GM12878 (cell line): ENCODE measurements at regions not wholly inside any gene's neighbourhood (a gene's known extent, or its start where the extent isn't known, plus 50 kb on each side); places are given as distances from the start of the nearest gene placed in this dataset.

Experiments
- ATAC-seq: fragments of 200-7000 bp; cut with Tn5 transposase; 3 replicates; pipeline ENCODE4 v1.9.1; 2020; ENCODE audit warnings: mild to moderate bottlenecking, moderate library complexity
- BruUV-seq: library from RNA; stranded (reverse); fragments of 400-500 nt; replicated peaks from 2 replicates; lab custom pipeline; 2021; lab: Mats Ljungman, UMichigan
- CTCF ChIA-PET: fragments of 300-600 bp; sonication (Branson Sonifier 250); formaldehyde crosslinking; extraction: SDS; loops from one replicate; lab custom pipeline; 2021; ENCODE audit warnings: inconsistent platforms; lab: Yijun Ruan, JAX
- POLR2A ChIA-PET: fragments of 350-600 bp; formaldehyde crosslinking; extraction: SDS; loops from one replicate; lab custom pipeline; 2021; ENCODE audit warnings: inconsistent platforms; lab: Charles Lee
- RAD21 ChIA-PET: fragments of 300-600 bp; sonication (Branson Sonifier 250); formaldehyde crosslinking; loops from one replicate; lab custom pipeline; 2023; ENCODE audit warnings: antibody characterized with exemption; ENCODE audit not compliant: unreplicated experiment; lab: Charles Lee
- SMC1A ChIA-PET: fragments of 300-600 bp; sonication (Branson Sonifier 250); formaldehyde crosslinking; loops from one replicate; lab custom pipeline; 2023; ENCODE audit not compliant: unreplicated experiment, uncharacterized antibody; lab: Charles Lee
- DNase-seq: peaks from one replicate; pipeline ENCODE4 v3.0.0-alpha.2; 2011; ENCODE audit warnings: low read depth, low spot score
- FAIRE-seq: peaks from 3 replicates; lab custom pipeline; 2011; peaks lifted over from hg19 to GRCh38; lab: Jason Lieb, UNC
- H2AFZ ChIP-seq: 2 replicates; pipeline ENCODE4 v1.6.0; 2011; ENCODE audit warnings: low read depth, low read length, control low read depth; ENCODE audit not compliant: control insufficient read depth
- H3K27ac ChIP-seq: 2 replicates; pipeline ENCODE4 v1.5.1; 2011; ENCODE audit warnings: control low read depth; ENCODE audit not compliant: control insufficient read depth, insufficient read depth
- H3K27me3 ChIP-seq, 2 experiments: replicated peaks in 1 of 2; 2 replicates each; pipeline versions ENCODE4 v1.6.0 to v1.6.1; 2011; ENCODE audit warnings: low read length in 1 of 2; ENCODE audit not compliant: control insufficient read depth in 2 of 2, insufficient read depth in 2 of 2
- H3K36me3 ChIP-seq, 2 experiments: 2 replicates each; pipeline ENCODE4 v1.5.1; 2011; ENCODE audit warnings: low read length in 1 of 2; ENCODE audit not compliant: control insufficient read depth in 2 of 2, insufficient read depth in 2 of 2
- H3K4me1 ChIP-seq: 2 replicates; pipeline ENCODE4 v1.6.1; 2011; ENCODE audit warnings: mild to moderate bottlenecking, low read length, moderate library complexity, mixed read lengths; ENCODE audit not compliant: control insufficient read depth, insufficient read depth
- H3K4me2 ChIP-seq: 2 replicates; pipeline ENCODE4 v1.6.0; 2011; ENCODE audit warnings: control low read depth; ENCODE audit not compliant: control insufficient read depth, insufficient read depth
- H3K4me3 ChIP-seq: fragments of 200-600 bp; sonication (generic); 2 replicates; pipeline ENCODE4 v1.5.1; 2016
- H3K79me2 ChIP-seq: 2 replicates; pipeline ENCODE4 v1.6.0; 2011; ENCODE audit warnings: low read length; ENCODE audit not compliant: control insufficient read depth, insufficient read depth
- H3K9ac ChIP-seq: 2 replicates; pipeline ENCODE4 v1.8.0; 2011; ENCODE audit warnings: low read length, control low read depth, mixed read lengths; ENCODE audit not compliant: control insufficient read depth, insufficient read depth
- H3K9me3 ChIP-seq: replicated peaks from 3 replicates; pipeline ENCODE4 v1.5.1; 2011; ENCODE audit warnings: mild to moderate bottlenecking, low read length; ENCODE audit not compliant: control insufficient read depth, insufficient read depth
- H4K20me1 ChIP-seq: 2 replicates; pipeline ENCODE4 v1.6.0; 2011; ENCODE audit not compliant: control insufficient read depth, insufficient read depth
- CEBPB ChIP-seq, 2 experiments: fragments of 150-350 bp in 1 of 2; IDR thresholded peaks; 2 replicates each; pipeline ENCODE4 v1.6.1; 2012 to 2014; ENCODE audit warnings: low read depth in 2 of 2, low read length in 2 of 2, borderline replicate concordance in 1 of 2, inconsistent platforms in 1 of 2
- CEBPZ ChIP-seq: fragments of 150-350 bp; IDR thresholded peaks from 2 replicates; pipeline ENCODE4 v1.6.1; 2016; ENCODE audit warnings: low read depth, low read length
- CHD1 ChIP-seq: IDR thresholded peaks from 2 replicates; pipeline ENCODE4 v1.6.1; 2012; ENCODE audit warnings: low read depth, low read length, improper control_type of control experiment
- IRF3 ChIP-seq: fragments of 450-650 bp; IDR thresholded peaks from 2 replicates; pipeline ENCODE4 v1.6.1; 2014; ENCODE audit warnings: mild to moderate bottlenecking
- SKIL ChIP-seq: fragments of 450-650 bp; IDR thresholded peaks from 2 replicates; pipeline ENCODE4 v1.6.1; 2017; ENCODE audit warnings: mild to moderate bottlenecking, low read depth, inconsistent platforms; ENCODE audit not compliant: poor library complexity, severe bottlenecking
- SRF ChIP-seq, 2 experiments: IDR thresholded peaks; 2 replicates each; pipeline ENCODE4 v1.6.1; 2011; ENCODE audit warnings: low read depth in 2 of 2, low read length in 2 of 2, mild to moderate bottlenecking in 1 of 2, moderate library complexity in 1 of 2
- TCF3 ChIP-seq: IDR thresholded peaks from 2 replicates; pipeline ENCODE4 v1.6.1; 2012; ENCODE audit warnings: low read depth, mild to moderate bottlenecking, low read length, borderline replicate concordance; ENCODE audit not compliant: insufficient read depth
- USF2 ChIP-seq: IDR thresholded peaks from 2 replicates; pipeline ENCODE4 v1.6.1; 2011; ENCODE audit warnings: low read depth, low read length, improper control_type of control experiment, borderline replicate concordance
- ZBTB11 ChIP-seq: fragments of 450-650 bp; formaldehyde crosslinking; IDR thresholded peaks from 2 replicates; pipeline ENCODE4 v1.5.0; 2022; ENCODE audit warnings: mild to moderate bottlenecking, missing genetic modification characterization
- ZNF274 ChIP-seq: IDR thresholded peaks from one replicate; pipeline ENCODE4 v1.8.0; 2011; ENCODE audit not compliant: insufficient read length, insufficient read depth
- in situ Hi-C: fragments of 300-500 bp; cut with MboI; formaldehyde crosslinking; loops from 9 replicates; pipeline ENCODE4 v1.14.3; 2018; ENCODE audit warnings: mixed read lengths
- intact Hi-C: fragments of 100-400 bp; cut with micrococcal nuclease; formaldehyde crosslinking; loops from one replicate; pipeline ENCODE4 v1.14.2; 2022; ENCODE audit not compliant: unreplicated experiment

GRCh38 chr9:23307731-23308513, 518.1 kb downstream of the ELAVL2 start (continued):
- no peak for TF ChIP-seq CEBPZ
- TF ChIP-seq USF2: no peak
- TF ChIP-seq, all 136 proteins: peak for 0

- Histone ChIP-seq H3K4me3 (no peak overlapping the region), H4K20me1 (no peaks in the 10 kb centered on the region), H3K9me3 (no peaks in the 10 kb centered on the region), H3K9ac (no peak overlapping the region), H3K27me3 (no peaks in the 10 kb centered on the region), H3K4me2 (no peak overlapping the region), H3K79me2 (no peaks in the 10 kb centered on the region), H3K27ac (no peak overlapping the region), H2AFZ (no peak overlapping the region), H3K36me3 (no peaks in the 10 kb centered on the region), H3K4me1 (no peaks in the 10 kb centered on the region)
- ChIA-PET POLR2A (no interaction called here), SMC1A (interaction anchor here (1.4 kb wide), 1 partner anchor 11 kb away, joined by 3 read pairs; no protein-coding TSS in a partner anchor), CTCF (no interaction called here), RAD21 (no interaction called here)
- intact Hi-C loops: no loop called here
- DNase-seq (no peak), ATAC-seq (no peak), FAIRE-seq (no peak)
- in situ Hi-C loops: no loop called here
- no TSS peak for BruUV-seq
- TF ChIP-seq SKIL: no peak
- no peak for TF ChIP-seq ZBTB11
- no peak for TF ChIP-seq ZNF274
- no peak for TF ChIP-seq TCF3
- no peak for TF ChIP-seq CEBPB (IDR thresholded peaks at IDR 0.05; ENCODE audit: borderline replicate concordance in 1 of 2, low read depth in 2 of 2, low read length in 2 of 2)
- TF ChIP-seq IRF3: no peak
- TF ChIP-seq CHD1: no peak
- TF ChIP-seq SRF (IDR thresholded peaks at IDR 0.05; ENCODE audit: low read depth in 2 of 2, low read length in 2 of 2): no peak
Observed at GRCh38 chr9:23309800-23310199, 516.2 kb downstream of the ELAVL2 start.
